ENCODE measurements at regions not wholly inside any gene's neighbourhood (a gene's known extent, or its start where the extent isn't known, plus 50 kb on each side); places are given as distances from the start of the nearest gene placed in this dataset.

DNA sequence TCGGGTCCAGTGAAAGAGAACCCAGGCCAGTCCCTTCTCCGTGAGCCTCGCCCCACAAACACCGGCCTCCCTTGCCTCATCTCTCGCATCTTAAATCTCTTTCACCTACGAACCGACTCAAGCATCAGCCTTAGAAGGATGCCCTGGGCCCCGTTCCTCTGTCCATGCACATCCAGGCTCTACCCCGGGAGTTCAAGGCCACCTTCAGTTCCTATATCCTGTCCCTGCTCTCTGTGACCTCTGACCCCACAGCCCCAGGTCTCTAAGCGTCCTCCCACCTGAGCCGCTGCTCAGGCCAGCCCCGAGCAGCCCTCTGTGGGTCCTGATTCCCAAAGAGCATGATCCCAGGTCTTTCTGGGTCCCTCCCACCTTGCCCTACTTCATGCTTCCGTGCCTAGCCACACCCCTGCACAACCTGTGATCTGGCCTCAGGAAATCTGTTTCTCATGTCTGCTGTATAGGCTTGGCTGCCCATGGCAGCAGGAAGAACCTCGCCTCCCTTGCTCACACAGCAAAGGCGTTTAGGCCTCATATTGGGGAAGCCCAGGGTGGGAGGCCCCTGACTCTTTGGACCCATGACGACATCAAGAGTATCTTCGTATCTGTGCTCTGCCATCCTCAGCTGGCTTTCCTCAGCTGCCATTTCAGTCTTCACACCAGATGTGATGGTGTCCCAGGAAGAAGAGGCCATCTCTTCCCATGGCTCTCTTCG, 77.5 kb upstream of the SEPTIN5 start:
- no peak overlapping the region for H3K4me3 ChIP-seq (ENCODE audit: low read depth, low read length)

DNA sequence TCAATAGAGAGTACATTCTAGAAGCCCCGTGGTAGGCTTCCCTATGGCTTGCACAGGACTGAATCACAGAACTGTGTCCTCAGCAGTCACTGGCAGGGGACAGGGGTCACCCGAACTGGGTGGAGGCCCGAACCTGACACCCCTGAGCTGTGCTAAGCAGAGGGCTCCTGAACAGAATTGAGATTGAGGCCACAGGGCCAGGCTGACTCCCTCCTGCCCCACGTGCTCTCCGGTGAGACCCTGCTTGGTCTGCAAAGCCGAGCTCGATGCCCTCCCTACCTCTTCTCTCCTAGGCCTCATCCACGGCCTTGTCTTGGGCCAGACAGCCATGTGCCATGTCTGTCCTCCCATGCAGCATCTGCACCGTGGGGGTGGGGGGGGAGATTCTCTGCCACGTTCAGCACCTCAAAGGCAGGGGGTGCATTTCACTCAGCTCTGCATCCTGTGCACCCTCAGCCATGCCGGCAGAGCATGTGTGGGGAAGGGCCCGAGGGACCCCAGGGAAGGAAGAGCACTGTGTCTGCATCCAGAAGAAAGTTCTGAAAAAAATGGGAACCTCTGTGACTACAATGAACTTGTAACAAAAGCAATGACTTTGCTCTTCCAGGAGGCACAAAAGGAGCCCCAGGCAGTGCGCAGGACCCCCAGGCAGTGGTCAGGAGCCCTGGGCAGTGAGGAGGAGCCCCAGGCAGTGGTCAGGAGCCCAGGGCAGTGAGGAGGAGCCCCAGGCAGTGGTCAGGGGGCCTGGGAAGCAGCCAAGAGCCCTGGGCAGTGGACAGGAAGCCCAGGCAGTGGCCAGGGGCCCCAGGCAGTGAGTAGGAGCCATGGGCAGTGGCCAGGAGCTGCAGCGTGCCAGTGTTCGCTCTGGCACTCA, 76.7 kb upstream of the SEPTIN5 start:
- no peak for DNase-seq (ENCODE audit: low read depth)
- TF ChIP-seq CTCF (IDR thresholded peaks at IDR 0.05; ENCODE audit: insufficient read depth, low read length), result no peak
- H3K4me3 ChIP-seq (ENCODE audit: low read depth, low read length), result no peak overlapping the region

More for the DNA sequence above, 77.5 kb upstream of the SEPTIN5 start:
- no peak for DNase-seq (ENCODE audit: low read depth)
- no peak for TF ChIP-seq CTCF (IDR thresholded peaks at IDR 0.05; ENCODE audit: insufficient read depth, low read length)

- no peak overlapping the region for H3K4me3 ChIP-seq (ENCODE audit: low read depth, low read length)
- no peak for DNase-seq (ENCODE audit: low read depth)
- TF ChIP-seq CTCF (IDR thresholded peaks at IDR 0.05; ENCODE audit: insufficient read depth, low read length), result no peak
These were observed 75.9 kb upstream of the SEPTIN5 start for GRCh38 chr22:19638282-19639015.

DNA sequence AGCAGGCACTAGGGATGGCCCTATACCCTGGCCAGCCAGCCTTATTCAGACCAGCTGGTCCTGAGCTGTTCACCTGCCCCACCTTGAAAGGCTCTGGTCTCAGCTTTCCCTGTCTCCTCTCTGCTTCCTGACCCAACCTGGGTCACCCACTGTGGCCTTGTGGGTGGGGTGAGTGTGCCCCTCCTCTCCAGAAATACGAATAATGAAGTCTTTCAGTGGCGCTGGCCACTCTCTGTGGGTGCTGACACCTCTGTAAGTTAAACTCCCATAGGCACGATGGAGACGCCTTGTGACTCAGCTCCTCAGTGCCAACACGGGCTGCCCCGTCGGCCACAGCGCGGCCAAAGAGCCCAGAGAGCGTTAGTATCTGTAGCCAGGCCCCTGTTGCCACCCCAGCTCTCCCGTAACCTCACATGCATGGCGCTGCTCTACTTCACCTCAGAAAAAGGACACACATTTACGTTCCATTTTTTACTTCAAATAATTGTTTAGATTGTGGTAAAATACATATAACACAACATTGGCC, 74.6 kb upstream of the SEPTIN5 start:
- TF ChIP-seq CTCF (IDR thresholded peaks at IDR 0.05; ENCODE audit: insufficient read depth, low read length), result no peak
- DNase-seq (ENCODE audit: low read depth), result no peak
- no peak overlapping the region for H3K4me3 ChIP-seq (ENCODE audit: low read depth, low read length)

DNA sequence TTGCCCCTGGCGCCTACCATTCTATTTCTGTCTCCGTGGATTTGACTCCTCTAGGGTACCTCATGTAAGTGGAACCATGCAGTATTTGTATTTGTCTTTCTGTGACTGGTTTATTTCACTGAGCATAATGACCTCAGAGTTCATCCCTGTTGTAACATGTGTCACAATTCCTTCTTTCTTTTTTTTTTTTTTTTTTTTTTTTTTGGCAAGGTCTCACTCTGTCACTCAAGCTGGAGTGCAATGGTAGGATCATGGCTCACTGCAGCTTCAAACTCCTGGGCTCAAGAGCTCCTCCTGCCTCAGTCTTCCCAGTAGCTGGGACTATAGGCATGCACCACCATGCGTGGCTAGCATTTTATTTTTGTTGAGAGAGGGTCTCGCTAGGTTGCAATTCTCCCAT, 74.0 kb upstream of the SEPTIN5 start:
- no peak for TF ChIP-seq CTCF (IDR thresholded peaks at IDR 0.05; ENCODE audit: insufficient read depth, low read length)
- no peak for DNase-seq (ENCODE audit: low read depth)
- no peak overlapping the region for H3K4me3 ChIP-seq (ENCODE audit: low read depth, low read length)

DNA sequence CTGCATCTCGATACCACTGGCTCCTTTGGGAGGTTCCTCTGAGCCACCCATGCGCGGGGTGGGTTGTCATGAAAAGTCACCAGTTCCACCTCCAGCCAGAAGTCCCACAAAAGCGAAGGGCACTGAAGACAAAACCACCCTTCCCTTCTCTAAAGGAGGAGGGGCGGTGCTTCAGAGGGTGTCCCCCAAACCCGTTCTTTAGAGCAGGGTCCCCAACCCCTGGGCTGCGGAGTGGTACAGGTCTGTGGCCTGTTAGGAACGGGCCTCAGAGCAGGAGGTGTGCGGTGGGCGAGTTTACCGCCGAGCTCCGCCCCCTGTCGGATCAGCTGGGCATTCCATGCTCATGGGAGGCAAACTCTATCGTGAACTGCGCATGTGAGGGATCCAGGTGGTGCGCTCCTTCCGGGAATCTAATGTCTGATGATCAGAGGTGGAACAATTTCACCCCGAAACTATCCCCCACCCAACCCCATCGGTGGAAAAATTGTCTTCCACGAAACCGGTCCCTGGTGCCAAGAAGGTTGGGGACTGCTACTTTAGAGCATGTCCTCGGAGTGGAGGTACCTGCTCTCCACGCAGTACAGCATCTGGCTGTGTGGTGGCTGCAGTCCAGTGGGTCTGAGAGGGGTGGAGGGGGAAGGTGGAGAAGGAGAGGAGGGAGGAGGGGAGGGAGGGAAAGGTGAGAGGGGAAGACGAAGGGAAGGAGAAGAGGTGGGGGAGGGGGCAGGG, 72.9 kb upstream of the SEPTIN5 start:
- DNase-seq (ENCODE audit: low read depth), result no peak
- no peak overlapping the region for H3K4me3 ChIP-seq (ENCODE audit: low read depth, low read length)
- TF ChIP-seq CTCF (IDR thresholded peaks at IDR 0.05; ENCODE audit: insufficient read depth, low read length), result peak; percentile 36
